NK-92 treated with Interleukin-12 subunit alpha and Interleukin-12 subunit beta, amount 100 ng/mL, for 24 hours (cell line): ENCODE measurements at regions not wholly inside any gene's neighbourhood (a gene's known extent, or its start where the extent isn't known, plus 50 kb on each side); places are given as distances from the start of the nearest gene placed in this dataset.

Source experiments
- DNase-seq: peaks from one replicate; lab custom pipeline; 2025; lab: John Stamatoyannopoulos, UW

DNA sequence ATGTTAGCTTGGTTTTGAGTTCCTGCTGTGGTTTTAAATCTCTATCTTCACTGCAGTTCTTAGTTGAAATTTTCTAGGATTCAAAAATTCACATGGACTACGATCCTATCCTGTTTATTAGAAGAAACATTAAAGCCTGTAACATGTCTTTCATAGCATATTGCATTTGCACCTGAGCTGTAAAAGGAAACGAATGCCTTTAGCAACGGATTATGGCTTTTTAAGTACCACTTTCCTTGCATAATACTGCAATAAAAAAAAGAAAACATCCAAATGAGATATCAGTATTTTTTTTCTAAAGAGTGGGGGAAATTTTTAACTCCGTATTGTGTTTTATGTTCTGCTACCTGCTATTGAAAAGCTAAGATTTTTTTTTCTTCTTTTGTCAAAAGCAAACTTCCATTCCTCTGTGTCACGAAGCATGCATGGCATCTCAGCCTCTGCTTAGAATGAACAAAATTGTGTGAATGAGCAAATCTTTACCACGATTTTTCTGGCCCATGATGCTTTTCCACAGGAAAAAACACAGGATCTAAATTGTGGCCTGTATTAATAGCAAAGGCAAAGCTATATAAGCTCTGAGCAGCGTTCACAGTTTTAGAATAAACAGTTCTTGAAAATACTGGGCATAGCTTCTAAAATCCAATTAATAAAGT, 110.0 kb upstream of the CDIN1 start:
- DNase-seq = no peak

DNA sequence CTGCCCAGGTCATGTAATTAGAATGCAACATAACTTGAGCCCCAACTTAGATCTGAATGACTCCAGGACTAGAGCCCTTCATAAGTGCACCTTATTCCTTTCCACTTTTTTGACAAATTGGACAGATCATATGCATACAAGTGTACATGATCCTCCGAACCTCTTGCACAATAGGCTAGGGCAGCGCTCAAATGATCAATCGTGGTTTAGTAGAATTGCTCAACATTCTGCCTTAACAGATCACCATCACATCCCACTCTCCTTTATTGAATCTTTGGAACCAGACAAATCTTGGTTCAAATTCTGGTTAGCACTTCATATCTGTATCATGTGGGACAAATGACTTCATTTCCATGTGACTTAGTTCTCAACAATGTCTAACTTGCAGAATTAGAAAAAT, 106.8 kb upstream of the CDIN1 start:
- DNase-seq = no peak

DNA sequence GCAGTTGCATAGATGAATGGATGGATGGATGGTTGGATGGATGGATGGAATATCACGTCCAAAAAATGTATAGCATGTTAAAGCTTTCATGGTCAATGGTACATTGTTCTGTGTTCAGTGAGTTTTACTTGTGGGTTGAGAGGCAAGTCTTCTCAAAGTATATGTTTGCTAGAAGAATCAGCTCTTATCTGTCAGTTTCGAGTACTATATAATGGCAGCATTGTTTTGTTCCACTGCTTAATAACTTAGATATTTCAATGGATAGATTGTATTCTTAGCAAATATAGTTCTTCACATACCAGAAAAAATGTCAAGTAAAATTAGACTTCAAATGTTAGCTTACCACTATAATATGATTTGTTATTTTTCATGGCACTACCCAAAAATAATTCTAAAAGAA, 100.9 kb upstream of the CDIN1 start:
- DNase-seq = no peak

DNA sequence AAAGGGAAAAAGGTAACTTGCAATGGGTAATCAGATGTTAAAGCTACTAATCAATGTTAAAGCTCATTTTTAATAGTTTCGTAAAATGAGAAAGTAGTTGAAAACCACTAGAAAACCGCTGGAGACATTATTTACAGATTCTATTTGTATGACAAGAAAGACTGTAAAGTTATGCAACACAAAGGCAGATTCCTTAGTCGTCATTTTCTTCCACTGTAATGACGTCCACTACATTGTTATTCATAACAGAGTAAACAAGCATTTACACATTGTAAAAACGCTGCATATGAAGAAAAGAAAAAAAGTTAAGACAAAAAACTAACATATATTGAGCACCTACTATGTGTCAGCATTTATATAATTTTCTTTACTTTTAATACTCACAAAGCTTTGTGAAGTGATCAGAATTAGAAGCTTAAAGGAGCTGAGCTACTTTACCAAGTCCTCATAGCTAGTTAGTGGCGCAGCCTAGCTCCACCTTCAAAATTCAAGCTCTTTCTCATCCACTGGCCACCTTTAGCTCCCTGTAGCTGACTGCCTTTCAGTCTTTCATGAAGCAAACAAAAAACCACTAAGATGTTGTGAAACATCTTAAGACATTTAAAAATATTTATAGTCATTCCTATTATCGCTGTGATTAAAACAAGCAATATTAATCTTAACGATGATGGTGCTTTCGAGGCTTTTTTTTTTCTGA, 100.1 kb upstream of the CDIN1 start:
- no peak for DNase-seq

DNA sequence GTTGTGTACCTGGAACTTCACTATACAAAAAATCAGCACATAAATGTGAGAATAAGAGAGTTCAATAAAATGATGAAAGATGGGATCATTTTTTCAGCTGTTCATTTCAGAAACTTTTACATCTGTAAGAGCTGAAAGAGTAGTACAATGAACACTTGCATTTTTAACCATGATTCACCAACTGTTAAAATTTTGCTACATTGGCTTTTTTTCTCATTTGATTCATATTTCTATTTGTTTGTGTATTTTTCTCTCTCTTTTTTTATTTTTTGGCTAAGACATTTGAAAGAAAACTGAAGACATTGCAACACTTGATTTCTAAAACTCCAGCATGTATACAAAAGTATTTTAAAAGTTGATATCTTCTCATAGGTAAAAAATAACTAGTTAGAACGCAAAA, 98.3 kb upstream of the CDIN1 start:
- DNase-seq = no peak

DNA sequence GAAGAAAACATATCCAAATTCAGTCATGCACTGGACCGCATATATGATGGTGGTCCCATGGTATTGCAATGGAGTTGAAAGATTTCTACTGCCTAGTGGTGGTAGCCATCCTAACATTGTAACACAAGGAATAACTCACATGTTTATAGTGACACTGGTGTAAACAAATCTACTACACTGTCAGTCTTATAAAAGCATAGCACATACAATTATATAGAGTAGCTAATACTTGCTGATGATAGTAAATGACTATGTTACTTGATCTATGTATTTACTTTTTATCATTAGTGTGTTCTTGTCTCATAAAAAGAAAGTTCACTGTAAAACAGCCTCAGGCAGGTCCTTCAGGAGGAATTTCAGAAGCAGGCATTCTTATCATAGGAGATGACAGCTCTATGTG, 96.0 kb upstream of the CDIN1 start:
- no peak for DNase-seq

DNA sequence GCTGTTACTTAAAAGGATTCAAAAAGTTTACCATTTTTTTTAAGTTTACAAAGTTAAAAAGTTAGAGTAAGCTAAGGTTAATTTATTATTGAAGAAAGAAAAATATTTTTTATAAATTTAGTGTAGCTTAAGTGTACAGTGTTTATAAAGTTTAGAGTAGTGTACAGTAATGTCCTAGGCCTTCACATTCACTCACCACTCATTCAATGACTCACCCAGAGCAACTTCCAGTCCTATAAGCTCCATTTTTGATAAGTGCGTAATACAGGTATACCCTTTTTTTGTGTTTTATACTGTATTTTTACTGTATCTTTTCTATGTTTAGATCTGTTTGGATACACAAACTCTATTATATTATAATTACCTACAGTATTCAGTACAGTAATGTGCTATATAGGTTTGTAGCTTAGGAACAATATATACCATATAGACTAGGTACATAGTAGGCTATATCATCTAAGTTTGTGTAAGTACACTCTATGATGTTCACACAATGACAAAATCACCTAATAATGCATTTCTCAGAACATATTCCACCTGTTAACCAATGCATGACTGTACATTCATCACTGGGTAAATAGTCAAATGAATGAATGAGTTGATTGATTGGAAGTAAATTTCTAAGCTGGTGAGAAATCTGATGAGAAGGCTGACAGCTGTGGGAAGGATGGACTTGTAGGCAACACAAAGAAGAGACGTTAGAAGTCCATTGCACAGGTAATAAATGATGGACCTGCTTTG, 95.2 kb upstream of the CDIN1 start:
- no peak for DNase-seq

DNA sequence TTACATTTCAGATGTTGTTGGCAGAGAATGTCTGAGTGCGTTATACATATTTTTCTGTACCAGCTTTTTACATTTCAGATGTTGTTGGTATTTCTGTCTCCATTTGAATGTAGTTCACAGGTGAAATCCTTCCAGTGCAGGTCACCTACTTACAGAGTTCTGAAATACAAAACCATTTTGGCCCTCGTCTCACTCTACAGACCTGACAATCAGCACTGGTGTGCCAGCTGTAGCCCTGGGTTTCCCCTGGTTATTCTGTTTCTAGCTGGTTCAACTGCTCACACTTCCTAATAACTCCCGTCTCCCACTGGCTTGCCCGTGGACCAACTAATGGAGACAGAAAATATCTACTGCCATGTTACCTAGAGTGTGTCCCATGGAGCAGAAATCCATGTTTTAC, 87.5 kb upstream of the CDIN1 start:
- no peak for DNase-seq

DNA sequence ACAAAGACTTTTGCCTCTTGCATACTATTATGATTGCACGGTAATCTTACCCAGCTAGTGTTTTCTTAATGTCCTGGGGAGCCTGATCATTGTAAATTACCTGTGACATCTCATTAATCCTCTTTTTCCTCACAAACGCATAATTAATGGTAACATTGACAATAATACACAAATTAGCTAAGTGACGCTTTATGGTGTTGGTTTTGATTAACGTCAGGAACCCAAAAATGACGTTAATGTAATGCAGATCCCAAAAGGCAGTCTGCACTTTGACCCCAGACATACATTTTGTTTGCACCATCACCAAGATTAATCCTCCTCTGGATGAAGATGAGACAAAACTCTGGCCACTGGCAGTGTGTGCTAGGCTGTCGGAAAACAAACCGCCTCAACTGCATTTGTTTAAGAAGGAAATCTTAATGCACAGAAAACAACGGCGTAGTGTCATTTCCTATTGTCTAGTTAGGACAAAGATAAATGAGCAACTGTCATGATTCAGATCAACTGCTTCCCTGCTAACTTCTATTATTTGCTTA, 83.9 kb upstream of the CDIN1 start:
- DNase-seq = no peak

DNA sequence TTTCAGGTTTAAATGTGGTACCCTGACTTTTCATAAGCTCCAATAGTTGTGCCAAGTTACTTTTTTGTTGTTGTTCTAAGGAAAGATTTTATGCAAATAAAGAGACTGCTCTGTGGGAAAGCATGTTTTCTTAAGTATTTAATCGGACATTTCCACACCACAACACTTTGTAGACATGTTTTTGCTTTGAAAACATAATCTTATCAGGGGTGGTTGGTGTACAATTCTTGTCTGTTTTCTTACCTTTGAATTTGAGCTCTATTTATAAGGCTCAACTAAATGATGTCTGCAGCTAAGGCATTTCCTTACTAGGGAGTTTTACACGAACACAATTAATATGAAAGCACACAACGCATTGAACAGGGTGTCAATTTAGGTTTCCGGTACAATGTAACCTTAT, 81.5 kb upstream of the CDIN1 start:
- no peak for DNase-seq

DNA sequence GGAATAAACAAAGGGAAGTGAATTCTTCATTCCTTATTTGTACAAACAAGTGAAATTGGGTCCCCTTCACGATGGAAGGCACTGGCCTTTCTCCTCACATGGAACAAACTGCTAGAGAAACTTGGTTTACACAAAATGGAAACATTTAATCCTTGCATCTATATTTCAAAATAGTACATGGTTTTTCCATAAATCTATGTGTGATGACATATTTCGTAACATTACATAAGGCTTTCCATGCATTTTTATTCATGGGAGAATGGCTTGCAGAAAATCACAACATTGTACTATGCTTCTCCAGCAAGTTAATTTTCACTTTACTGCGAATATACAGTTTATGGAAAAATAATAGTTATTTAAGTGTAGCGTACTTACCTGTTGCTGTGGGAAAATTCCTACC, 81.0 kb upstream of the CDIN1 start:
- no peak for DNase-seq

DNA sequence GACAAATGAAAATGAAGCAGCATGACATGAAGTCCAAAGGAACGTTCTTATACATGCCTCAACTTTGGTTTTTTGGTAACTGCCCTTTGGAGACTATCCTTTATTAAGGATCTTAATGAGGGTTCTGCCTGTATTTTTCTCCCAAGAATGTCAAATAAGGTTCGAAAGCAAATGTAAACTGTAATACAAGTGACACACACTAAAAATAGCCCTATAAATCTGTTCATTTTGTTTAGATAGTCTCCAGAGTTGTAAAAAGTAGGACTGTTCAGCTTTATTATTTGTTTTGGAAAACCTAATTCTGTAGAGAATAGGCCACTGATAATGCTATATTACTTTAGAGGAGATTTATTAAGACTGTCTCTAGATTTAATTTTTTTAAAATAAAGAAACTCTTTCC, 80.5 kb upstream of the CDIN1 start:
- no peak for DNase-seq

DNA sequence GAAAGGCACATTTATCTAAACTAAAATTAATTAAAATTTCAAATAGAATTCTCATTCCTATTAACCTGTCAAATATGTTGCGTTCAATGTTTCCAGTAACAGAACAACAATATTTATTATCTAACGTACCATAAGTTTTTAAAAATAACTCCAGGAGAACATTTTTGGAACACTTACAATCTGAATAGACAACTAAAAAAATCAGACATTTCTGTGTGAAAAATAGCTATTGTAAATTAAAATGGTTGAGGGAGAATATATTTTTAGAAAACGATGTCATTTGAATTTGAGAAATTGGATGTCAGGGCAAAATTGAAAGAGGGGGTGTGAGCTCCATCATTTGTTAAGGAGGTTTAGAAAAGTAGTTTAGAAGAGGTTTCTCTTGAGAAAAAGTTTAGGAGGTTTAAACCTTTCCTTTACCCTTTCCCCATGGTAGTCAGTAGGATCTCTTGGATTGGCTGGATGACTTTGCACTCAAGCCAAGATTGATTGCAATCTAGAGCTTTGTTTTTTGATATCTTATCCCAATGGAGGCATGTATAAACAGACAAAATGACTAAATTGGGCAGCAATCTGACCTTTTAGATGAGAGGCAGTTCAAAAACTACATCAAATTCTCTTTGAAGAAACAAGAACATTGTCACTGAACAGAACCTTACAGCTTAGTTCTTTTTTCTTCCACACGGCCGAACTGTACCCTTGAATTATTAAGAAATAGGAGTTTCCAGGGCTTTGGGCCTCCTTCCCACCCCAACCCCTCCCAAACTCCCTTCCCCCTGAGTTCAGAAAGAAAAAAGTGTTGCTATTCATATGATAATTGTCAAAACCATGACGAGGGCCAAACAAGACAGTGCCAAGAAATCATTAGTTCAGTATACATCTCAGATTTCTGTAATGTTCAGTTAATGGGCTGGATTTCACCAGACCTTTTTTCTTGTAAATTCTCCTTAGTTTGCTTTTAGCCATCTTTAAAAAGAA, 79.7 kb upstream of the CDIN1 start:
- no peak for DNase-seq

DNA sequence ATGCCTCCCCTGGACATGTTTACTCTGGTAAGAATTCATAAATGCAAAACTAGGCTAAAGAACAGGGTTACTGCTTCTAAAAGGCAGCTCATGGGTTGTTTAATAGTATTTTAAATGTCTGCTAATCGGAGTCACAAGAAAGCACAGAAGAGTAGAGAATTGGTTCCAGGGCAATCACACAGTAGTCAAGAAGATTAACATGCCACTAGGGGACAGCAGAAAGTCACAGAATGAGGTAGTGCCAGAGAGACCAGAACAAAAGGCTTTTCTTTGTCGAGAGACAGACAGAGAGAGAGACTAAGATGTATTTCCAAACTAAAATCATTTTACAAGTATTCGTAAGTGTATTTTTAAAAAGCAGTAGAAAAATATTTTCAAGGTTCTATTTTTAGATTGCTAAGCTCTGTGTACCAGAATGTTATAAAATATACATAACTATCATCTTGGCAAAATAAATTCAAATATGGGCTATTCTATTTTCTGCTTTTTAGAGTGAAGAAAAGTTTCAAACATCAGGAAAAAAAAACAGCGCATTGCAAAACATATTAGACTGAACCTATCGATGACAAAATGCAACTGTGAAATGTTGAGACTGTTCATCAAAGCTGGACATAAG, 78.3 kb upstream of the CDIN1 start:
- no peak for DNase-seq

DNA sequence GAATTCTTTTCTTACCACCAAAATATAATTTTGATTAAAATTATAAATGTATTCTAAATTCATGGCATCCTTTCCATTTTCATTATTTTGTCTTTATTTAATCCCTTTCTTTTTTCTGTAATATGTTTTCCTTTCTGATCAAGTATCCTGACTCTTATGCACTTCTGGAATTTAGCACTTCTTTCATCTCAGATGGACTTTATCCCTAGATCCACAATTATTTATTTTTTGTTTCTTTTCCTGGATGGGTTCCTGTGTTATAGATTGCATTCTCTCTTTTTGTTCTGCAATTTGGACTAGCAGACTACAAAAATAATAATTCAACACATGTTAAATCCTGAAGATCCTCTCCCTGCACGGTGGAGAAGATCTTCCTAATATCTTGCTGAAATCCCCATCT, 76.9 kb upstream of the CDIN1 start:
- DNase-seq = no peak

DNA sequence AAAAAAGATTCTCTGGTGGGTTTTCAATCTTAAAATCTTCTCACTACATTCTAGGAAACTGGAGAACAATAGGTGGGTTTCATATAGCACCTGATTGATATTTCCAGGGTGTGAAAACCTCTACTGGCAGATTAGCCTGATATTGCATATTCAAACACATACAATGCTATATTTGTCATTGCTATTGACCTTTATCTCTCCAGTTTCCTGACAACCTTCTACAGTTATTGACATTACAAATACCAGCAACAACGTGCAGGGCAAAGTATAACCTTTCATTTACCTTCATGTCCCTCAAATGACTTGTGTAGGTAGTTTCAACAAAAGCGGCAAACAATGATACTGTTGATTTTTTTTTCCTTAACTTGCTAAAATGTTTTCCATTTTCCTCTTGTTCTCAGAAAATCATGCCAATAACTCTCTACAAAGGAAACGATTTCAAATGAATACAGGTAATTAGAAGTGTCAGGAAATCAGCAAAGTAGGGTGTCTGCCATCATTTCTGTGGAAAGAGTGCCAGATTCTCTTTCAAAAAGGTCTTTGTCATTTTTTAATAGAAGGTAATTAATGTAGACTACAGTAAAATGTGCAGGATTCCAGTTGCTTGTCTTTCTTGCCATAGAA, 72.6 kb upstream of the CDIN1 start:
- DNase-seq = no peak

DNA sequence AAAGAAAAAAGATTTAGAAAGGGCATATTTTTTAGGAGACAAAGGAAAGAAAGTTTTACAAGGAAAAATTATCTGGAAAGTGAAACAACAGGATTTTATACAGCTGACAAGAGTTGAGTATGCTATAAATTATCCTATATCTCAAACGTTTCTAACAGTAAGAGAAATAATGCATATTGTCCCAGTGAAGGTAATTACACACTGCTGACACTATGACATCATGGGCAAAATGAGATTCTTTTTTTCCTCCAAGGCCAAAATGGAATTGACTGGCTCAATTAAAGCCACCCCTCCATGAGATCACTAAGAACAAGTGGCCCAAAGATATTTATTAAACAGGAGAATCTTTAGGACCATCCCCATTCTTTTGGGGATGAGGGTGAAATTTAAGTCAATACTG, 72.0 kb upstream of the CDIN1 start:
- no peak for DNase-seq

DNA sequence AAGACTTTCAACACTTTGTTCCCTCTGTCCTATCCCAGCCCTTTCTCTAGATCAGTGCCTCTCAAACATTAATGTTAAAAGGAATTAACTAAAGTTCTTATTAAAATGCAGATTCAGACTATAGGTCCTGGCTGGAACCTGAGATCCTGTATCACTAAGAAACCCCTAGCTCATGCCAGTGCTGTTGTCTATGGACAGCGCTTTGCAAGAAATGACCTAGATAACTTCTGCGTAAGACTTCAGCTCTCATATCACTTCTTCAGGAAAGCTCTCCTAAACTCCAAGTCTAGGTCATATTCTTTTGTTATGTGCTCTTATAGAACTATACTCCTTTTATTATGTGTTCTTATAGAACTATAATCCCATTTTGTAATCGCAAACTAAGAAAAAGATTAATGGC, 67.8 kb upstream of the CDIN1 start:
- no peak for DNase-seq

DNA sequence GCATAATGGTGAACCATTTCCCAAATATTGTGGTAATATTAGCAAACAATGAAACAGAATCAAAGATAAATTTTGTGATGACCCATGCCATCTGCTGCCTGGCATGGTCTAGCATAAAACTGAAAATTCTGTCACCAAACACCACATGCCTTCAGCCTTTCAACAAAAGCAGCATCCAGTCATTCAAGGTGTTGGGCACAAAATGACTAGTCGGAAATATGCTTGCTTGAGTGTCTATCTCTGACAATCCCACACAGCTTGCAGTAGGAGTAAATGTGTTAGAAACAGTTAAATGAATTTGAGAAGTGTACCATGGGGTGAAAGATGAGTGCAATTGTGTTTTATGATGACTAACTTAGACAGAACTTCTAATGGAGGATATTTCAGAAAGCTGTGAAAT, 61.7 kb upstream of the CDIN1 start:
- DNase-seq = no peak

DNA sequence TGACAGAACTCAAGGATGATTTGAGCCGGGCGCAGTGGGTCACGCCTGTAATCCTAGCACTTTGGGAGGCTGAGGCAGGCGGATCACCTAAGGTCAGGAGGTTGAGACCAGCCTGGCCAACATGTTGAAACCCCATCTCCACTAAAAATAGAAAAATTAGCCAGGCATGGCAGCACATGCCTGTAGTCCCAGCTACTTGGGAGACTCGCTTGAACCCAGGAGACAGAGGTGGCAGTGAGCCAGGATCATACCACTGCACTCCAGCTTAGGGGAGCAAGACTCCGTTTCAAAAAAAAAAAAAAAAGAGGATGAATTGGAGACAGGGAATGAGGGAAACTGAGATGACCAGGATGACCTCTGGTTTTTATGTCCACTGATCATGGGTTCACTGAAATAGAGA, 60.4 kb upstream of the CDIN1 start:
- no peak for DNase-seq

DNA sequence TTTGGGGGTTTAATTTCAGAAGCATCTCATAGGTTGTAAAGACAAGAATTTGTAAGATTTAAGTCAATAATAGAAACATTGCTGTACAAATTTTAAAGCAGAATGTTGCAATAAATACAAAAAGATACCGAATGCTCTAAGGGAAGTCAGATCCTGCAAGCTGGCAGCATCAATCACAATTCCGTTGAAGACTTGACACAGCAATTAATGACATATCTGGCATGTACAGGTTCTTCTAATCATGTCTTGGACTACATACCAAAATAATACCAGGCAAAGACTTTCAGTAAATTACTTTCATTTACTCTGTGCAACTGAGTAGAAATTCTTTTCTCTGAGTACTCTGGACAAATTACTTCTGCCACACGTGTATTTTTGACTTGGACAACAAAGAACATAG, 54.0 kb upstream of the CDIN1 start:
- no peak for DNase-seq
